Spleen (tissue), 7 donors: ENCODE measurements at regions not wholly inside any gene's neighbourhood (a gene's known extent, or its start where the extent isn't known, plus 50 kb on each side); places are given as distances from the start of the nearest gene placed in this dataset.

Experiments used
- CTCF ChIP-seq, 11 experiments: fragments of 200-600 bp in 7 of 11; fragments of 450-650 bp in 4 of 11; sonication (generic) in 4 of 11; IDR thresholded peaks in 8 of 11; conservative IDR thresholded peaks in 3 of 11; 1 replicate in 7 of 11; 2 replicates in 4 of 11; pipeline versions ENCODE4 v1.4.0 to v1.8.0; 2016 to 2021; ENCODE audit warnings: antibody characterized with exemption in 11 of 11, inconsistent platforms in 4 of 11, mild to moderate bottlenecking in 1 of 11
- POLR2A ChIP-seq, 3 donors: fragments of 450-650 bp; IDR thresholded peaks; one replicate each; pipeline ENCODE4 v1.5.1; 2017; ENCODE audit warnings: antibody characterized with exemption in 3 of 3, mild to moderate bottlenecking in 1 of 3
- POLR2AphosphoS5 ChIP-seq, 3 donors: sonication (generic); formaldehyde crosslinking; IDR thresholded peaks; one replicate each; pipeline ENCODE4 v1.5.1; 2017; ENCODE audit warnings: antibody characterized with exemption in 3 of 3
- donor health status: DM: no; HTN: no; CAD: no; lungs with moderate emphysema.
- donor health status: DM: no; HTN: no; CAD: no.
- donor health status: DM: no; HTN: no; CAD: no.

GRCh38 chr10:51006686-51007085, 67.6 kb upstream of the PRKG1 start:
- TF ChIP-seq CTCF (IDR thresholded peaks at IDR 0.05 in 8 of 11, conservative IDR thresholded peaks at IDR 0.05 in 3 of 11): no peak
- TF ChIP-seq POLR2AphosphoS5 (IDR thresholded peaks at IDR 0.05): no peak
- no peak for TF ChIP-seq POLR2A (IDR thresholded peaks at IDR 0.05)
